OCI-LY7 (cell line): ENCODE measurements at regions not wholly inside any gene's neighbourhood (a gene's known extent, or its start where the extent isn't known, plus 50 kb on each side); places are given as distances from the start of the nearest gene placed in this dataset.

Source experiments
- CTCF ChIP-seq: fragments of 200-600 bp; sonication (generic); conservative IDR thresholded peaks from 2 replicates; pipeline ENCODE4 v1.5.1; 2014; ENCODE audit warnings: mild to moderate bottlenecking, antibody characterized with exemption, low read length, moderate library complexity, mixed read lengths
- EZH2phosphoT487 ChIP-seq: fragments of 200-600 bp; sonication (generic); IDR thresholded peaks from 2 replicates; pipeline ENCODE4 v1.6.1; 2018; ENCODE audit warnings: low read depth, borderline replicate concordance, mild to moderate bottlenecking, mixed run types, antibody characterized with exemption, low read length, moderate library complexity, mixed read lengths

GRCh38 chr3:115563984-115564383, 59.3 kb upstream of the GAP43 start:
- TF ChIP-seq CTCF (no peak), EZH2phosphoT487 (no peak)
